GM18873 (cell line): ENCODE measurements at regions not wholly inside any gene's neighbourhood (a gene's known extent, or its start where the extent isn't known, plus 50 kb on each side); places are given as distances from the start of the nearest gene placed in this dataset.

Experiments
- ATAC-seq: cut with Tn5 transposase; IDR thresholded peaks from one replicate; pipeline ENCODE4 v1.9.1; 2021; ENCODE audit warnings: mild to moderate bottlenecking, moderate library complexity, moderate number of reproducible peaks; ENCODE audit not compliant: unreplicated experiment, low FRiP score

DNA sequence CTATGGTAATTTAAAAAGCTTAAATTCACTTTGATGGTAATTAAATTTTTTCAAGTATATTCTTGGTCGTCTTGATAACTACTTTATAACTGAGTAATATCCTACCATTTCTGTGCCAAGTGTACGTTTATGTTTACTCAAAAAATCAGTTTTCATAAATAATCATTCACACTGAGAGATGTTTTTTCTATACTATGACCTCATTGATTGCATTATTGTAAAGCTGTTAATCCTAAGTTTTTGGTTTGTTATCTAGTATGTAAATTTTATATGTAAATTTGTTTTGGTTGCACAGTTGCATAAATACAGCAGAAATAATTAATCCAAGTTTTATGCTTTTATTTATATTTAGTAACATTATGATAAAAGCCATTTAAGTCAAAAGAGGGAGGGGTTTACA lies 196.4 kb upstream of the PRICKLE1 start:
- ATAC-seq: no peak

DNA sequence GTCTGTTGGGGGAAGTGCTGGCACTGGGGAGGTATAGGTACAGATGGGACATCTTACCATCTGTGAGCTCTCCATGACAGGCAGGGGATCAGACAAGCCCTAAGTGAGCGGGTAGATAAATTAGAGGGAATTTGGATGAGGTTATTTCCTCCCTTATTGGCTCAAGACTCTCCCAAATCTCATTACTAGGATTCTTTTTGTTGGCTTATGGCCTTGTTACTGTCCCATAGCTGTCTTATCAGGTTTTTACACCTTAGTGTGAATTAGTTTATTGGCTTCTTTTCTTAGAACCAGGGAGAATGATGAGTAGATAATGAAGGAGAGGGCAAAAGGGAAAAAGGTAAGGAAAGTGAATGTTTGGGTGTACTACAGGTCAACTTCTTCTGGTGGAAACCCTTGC lies 191.1 kb upstream of the PRICKLE1 start:
- no peak for ATAC-seq

DNA sequence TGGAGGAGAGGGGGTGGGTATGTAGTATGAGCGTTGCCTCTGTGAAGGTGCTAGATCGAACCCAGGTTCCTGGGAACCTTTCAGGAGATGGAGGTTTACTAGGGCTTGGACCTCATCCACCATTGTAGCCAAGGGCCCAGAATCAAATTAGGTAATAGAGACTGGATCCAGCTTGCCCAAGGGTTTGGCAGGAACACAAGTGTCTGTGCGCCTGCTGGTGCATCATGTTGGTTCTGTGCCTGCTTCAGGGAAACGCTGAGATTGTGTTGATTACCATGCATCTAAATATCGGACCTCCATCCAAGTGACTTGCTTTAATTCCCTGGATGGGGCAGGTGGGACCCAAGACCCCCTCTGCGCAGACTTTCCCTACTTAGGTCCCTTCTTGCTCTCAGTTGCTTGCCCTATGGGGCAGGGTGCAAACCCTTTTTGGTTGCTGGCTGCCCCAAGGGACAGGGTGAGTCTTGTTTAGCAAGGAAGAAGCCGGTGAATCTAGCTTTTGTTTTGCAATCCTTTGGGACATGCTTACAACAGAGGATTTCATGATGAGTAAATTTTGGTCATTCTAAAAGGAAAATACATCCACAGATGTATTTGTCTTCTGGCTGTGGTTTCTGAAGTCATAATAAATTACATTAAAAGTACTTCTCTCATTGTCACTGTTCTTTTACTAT lies 189.8 kb upstream of the PRICKLE1 start:
- ATAC-seq: no peak

DNA sequence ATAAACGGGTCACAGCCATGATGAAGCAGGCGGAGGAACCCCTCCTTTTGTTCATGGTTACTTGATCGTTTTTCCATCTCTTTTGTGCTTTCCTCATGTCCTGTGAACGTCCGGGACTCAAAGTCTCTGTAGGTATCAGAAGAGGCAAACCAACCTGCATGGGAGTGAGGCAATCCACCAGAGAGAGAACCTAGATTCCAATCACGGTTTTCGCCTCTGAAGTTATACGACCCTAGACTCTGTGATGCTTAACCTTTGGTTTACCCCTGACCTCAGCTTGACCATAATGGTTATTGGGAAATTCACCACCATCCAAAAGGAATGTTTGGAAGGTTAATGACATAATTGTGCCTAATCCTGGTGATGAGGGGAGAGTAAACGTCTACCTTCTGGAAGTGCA lies 186.8 kb upstream of the PRICKLE1 start:
- no peak for ATAC-seq

DNA sequence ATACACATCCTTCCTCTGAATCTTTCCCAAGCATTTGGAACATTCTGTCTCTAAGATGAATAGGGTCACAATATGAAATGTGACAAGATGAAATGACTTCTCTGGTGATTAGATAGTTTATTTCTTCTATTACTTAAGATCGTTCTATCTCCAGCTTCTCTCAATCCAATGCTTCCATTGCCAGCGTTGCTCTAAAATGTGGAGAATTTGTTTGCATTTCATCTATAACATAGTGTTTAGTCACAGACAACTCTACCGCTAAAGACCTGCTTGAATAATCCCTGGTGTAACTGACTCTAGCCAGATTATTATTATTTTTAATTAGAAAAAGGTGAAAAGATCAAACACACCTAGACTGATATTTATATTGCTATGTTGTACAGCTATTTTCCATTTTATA lies 184.7 kb upstream of the PRICKLE1 start:
- ATAC-seq: no peak

DNA sequence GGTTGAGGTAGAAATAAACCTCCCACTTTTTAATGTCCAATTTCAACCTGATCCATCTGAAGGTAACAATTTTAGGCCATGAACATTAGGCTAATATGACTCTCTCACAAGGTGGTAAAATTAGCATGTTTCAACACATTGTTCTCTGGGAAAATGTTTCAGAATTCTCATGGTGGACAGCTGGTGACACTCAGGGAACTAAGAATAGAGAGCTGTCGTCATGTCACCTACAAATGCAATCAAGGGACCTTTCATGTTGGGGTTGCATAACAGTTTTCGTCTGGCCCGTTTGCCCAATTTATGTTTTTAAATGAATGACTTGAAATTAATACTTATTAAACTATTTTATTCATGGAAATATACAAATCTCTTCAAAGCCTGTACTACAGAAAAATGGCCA lies 180.7 kb upstream of the PRICKLE1 start:
- no peak for ATAC-seq

DNA sequence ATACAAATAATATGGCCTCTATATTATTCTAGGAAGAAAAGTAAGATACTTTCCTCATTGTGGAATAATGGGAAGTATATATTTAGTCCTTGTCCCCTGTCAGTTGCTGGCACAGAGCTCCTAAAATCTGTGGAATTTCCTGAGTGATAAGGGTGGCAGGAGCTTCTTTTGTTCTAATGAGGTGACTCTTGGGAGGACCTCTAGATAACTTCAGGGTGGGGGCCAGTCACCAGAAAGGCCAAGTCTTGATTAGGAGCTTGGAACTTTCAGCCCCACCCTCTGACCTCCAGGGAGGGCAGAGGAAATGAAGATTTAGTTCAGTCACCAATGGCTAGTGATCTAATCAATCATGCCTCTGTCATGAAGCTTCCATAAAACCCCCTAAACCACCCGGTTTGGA lies 179.9 kb upstream of the PRICKLE1 start:
- no peak for ATAC-seq

DNA sequence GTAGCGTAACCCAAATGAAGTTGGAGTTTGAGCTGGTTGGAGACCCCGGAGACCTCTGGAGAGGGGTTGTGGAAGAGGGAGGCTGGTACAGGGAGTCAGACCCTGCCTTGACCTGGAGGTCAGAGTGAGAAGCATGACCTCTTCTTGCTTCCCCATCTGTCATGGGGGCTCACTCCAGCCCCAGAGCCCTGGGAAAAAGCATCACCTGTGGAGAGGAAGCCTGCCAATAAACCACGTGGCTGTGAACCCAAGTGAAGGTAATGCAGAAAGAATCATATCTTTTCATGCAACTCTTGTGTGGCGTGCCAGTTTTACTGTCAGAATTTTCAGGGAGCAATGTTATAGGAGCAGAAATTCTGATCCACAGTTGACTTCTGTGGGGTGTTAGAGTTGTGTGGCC lies 178.5 kb upstream of the PRICKLE1 start:
- no peak for ATAC-seq

DNA sequence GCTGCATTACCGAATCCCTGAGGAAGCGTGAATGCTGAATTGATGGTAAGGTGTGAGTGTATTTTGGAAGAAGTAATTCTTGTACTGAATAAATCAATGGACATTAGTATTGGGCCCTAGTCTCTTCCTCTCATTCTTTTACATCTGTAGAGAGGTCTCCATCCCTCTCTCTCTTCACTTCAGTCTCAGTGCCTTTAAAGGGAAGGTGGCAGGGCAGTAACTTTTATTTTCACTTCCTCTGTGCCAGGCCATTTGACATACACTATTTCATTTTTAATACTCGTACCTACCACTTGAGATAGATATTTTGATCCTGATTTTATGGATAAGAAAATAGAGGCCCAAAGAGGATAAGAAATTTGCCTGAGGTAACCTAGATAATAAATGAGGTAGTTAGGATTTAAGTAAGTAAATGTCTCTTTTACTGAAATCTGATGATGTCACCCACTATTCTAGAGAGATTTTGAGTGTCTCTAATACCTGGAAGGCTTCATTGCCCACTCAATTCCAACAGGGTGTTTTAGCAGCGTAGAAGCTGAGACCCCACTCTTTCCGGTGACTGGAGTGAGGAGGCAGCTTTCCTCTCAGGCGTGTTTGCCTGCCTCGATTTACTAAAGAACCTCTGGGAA lies 177.9 kb upstream of the PRICKLE1 start:
- ATAC-seq: no peak

DNA sequence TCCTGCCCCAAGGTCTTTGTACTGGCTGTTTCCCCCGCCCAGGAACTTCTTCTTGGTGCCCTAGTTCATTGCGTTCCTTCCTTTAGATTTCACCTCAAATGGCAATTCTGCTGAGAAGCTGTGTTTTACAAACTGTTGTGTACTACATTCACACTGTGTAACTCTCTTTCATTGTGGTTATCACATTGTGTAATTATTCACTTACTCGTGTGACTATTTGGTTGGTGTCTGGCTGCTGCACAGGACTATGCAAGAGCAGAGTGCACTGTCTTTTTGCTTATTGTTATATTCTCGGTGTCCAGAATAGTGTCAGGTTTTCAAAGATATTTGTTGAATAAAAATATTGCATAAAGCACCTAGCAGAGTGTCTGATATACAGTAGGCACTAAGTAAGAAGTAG lies 177.2 kb upstream of the PRICKLE1 start:
- ATAC-seq: no peak

DNA sequence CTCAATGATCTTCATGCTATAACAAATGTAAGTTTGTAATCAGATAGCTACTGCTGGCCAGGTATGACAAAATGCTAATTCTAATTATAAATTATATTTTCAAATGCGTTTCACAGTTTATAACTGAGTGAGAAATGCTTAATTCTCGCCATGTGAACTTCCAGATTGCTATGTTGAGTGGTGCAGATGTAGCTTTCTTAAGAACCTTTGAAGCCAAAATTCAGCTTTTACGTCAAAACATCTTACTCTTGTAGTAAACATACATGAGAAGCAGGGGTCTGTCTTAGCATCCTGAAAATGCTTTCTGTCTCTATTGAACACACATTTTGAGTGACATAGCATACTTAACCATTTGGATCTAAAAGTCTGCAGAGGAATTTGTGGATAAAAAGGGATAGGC lies 176.5 kb upstream of the PRICKLE1 start:
- no peak for ATAC-seq

DNA sequence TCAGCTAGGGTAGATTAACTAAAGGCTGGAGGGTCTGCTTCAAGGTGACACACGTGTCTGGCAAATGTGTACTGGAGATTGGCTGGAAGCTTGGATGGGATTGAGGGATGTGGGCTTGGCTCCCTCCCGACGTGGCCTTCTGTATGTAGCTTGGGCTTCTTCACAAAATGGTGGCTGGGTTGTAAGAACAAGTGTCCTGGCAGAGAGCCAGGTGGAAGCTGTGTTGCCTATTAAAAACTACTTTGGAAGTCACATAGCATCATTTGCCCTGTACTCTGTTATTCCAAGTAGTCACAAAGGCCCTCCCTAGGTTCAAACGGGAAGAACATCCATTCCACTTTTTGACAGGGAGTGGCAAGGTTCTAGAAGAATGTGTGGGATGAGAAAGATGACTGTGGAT lies 174.1 kb upstream of the PRICKLE1 start:
- no peak for ATAC-seq

DNA sequence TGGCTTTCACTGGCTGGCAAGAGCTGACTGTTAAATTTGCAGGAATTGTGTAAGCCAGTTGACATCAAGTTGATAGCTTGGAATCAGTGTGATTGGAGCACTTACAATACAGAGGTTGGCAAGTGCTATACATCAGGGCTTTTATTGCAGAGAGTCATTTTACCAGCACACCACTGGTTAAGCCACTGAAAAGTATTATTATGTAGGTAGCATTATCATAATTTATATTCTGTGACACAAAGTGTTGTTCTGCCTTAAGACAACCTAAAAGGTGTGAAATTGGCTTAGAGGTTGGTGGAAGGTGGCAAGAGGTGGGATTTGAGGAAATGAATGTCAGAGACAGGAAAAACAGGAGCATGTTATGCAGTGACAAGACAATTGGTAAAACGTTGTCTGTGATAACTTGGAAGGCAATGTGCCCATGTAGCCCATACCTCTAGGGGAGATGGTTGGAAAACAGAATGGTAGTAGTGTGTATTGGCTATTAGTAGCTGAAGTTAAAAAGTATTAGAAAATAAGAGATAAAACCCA lies 172.9 kb upstream of the PRICKLE1 start:
- ATAC-seq: no peak

DNA sequence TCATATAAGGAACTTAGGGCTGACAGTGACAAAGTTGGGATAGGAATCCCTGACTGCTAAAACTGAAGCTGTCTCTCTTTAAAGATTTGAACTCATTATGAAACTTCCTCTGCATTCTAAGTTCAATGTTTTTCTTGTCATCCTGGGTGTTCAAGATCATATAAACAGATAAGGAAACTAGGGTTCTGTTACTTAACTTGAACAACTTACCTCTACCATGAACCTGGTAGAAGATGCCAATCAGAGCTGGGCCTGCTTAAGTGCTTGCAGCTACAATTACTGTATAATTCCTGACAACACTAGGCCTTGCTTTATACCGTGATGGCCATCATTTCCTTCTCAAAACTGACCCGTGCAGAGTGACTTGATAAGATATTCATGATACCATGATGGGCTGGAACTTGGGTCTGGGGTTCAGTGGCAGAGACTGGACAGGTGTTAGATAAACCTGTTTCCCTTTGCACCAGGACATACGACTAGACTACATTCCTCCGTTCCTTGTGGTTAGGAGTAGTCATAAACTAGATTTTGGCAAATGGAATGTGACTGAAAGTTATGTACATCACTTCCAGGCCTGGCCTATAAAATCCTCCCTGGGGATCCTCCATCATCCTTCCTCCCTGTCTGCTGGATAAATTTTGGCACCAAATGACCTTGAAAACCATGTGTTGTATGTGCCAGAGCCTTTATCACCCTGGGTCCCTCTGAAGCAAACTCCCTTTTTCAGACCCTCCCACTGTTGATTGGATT lies 172.2 kb upstream of the PRICKLE1 start:
- no peak for ATAC-seq

DNA sequence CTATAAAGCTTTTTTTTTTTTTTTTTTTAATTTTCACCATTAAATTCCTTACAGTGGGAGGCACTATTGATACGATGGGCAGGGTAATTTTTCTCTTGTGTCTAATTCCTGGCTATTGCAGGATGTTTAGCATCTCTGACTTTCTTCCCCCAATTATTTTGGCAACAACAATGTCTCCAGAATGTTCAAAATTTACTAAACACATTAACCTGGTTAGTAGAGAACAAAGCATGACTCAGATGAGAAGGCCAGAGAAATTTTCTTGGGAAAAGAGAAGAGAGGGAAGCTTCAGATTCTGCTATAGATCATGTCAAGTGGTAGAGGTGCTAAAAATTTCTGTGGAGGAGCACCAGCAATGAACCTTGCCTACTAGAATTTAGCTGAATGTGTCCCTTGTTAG lies 171.5 kb upstream of the PRICKLE1 start:
- ATAC-seq: no peak

DNA sequence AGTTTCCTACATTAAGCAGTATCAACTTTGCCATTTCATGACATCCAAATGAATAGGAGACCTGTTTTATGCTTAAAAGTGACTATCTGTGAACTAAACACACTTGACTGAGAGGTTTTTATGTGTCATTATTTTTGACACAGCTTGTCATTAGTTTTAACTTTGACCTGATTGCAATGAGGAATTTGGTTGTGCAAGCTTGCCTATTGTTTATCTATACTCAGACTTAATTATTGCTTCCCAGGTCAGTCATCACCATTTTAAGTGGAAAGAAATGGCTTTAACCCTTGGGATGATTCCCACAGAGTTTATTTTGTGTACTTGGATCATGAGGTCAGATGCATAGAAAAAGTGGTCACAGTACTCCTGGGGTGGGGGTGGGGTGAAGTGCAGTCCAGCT lies 171.0 kb upstream of the PRICKLE1 start:
- no peak for ATAC-seq

DNA sequence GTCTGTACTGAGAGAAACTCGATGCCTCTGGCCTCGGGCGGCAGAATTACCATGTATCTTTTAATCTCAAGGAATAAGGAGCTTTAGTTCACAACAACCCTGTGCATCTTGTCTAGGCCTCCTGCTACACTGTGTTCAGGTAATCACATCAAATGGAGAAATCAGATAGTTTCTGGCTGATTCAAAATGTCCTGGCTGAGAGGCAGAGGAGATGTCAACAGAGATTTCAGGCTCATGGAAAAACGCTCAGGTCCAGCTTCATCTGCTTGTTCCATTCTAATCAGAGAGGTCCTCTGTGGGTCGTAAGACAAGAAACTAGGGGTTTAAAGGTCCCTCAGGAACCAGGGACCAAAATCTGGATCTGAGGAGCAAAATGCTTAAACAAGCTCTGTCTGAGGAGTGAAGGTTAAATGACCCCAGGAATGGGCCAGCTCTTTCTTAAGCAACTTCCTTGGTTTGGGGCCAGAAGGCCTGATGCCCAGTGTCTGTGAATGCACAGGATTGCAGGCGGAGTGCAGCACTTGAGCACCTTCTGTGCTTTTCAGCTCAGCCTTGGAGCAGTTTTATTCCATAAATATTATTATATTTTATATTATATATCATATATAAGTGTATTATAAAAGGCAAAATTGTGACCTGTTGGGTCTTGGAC lies 170.2 kb upstream of the PRICKLE1 start:
- no peak for ATAC-seq

DNA sequence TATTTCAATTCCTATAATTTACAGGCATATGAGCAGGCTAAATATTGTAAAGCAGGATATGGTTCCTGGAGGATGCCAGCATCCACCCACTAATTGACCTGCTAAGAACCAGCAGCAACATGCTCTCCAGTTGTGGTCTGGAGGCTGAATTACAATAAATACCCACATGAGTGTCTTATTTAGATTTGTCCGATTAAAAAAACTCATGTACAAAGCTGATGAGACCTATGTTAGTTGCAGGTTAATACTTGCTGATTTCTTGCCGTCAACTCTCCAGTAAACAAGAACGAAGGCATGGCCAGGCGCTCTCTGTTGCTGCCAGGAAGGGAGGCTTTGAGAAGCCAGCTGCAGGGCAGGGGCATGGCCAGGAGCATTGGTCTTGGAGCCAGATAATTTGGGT lies 169.3 kb upstream of the PRICKLE1 start:
- no peak for ATAC-seq

DNA sequence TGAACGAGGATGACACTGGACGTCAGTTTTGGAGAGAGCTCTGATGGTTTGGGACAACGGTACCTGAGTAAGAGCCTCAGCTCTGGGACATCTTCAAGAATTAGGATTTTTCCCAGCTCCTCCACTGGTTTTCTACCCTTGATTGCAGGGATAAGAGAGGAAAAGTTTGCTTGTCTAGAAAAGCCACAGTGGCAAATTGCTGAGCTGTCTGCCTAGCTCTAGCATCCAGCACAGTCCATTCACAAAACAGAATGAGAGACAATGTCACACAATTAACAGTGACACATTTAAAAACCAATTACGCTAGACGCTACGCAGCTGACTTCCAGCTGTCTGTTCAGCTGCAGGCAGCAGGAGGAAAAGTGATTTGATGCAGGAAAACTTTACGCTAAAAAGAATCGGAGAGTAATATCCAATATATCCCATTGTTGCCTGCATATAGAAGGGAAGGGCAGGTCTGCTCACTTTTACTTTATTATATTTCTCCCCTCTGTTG lies 168.1 kb upstream of the PRICKLE1 start:
- ATAC-seq: no peak

DNA sequence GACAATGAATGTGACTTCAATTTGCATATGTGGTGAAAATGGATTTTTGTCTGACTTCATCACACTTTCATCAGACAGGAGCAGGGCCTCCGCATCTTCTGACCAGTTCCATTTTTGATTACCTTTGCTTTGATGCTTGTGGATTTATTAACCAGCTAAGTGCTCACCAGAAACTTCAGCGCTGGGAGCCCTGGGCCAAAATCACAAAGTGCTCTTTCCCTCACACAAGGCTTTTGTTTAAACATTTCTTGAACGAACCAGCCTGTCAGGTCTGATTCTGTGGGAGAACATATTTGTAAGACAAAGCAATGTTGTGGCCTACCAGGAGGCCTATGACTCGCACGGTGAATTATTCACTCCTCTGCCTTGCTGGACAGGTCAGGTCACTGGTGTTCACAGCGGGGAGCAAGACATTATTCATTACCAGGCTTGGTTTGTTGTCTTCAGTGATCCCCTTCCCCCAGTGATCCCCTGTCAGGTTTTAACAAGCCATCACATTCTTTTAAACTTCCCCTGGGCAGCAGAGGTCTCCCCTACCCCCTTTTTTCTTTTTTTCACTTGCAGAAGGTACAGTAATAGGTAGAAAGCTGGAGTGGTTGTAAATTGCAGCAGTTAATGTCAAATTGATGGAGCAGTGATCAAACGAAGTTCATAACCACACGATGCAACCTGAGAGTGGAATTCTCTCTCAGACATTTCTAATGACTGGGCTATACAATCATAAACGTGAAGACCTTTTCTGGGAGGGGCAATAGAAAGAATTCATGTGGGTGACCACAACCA lies 167.5 kb upstream of the PRICKLE1 start:
- ATAC-seq: no peak
